Peyer's patch (tissue), 4 donors: ENCODE measurements at regions not wholly inside any gene's neighbourhood (a gene's known extent, or its start where the extent isn't known, plus 50 kb on each side); places are given as distances from the start of the nearest gene placed in this dataset.

Experiments used
- CTCF ChIP-seq, 6 experiments: fragments of 450-650 bp in 4 of 6; fragments of 200-600 bp in 2 of 6; sonication (generic) in 1 of 6; IDR thresholded peaks; one replicate each; pipeline ENCODE4 v1.5.1; 2017 to 2019; ENCODE audit warnings: antibody characterized with exemption in 6 of 6, mild to moderate bottlenecking in 3 of 6, moderate library complexity in 1 of 6
- POLR2A ChIP-seq, 2 donors: fragments of 450-650 bp; IDR thresholded peaks; one replicate each; pipeline ENCODE4 v1.5.1; 2017; ENCODE audit warnings: antibody characterized with exemption in 2 of 2, mild to moderate bottlenecking in 2 of 2, moderate library complexity in 2 of 2

- TF ChIP-seq CTCF (IDR thresholded peaks at IDR 0.05) (no peak), POLR2A (IDR thresholded peaks at IDR 0.05) (no peak)
Observed at GRCh38 chrX:20756585-20756984, 489.9 kb upstream of the RPS6KA3 start.
